D721Med (cell line): ENCODE measurements at regions not wholly inside any gene's neighbourhood (a gene's known extent, or its start where the extent isn't known, plus 50 kb on each side); places are given as distances from the start of the nearest gene placed in this dataset.

Experiments
- DNase-seq: peaks from one replicate; pipeline ENCODE4 v3.0.0; 2011; ENCODE audit warnings: low spot score; ENCODE audit not compliant: insufficient read length
- FAIRE-seq: peaks from 2 replicates; lab custom pipeline; 2011; peaks lifted over from hg19 to GRCh38; lab: Jason Lieb, UNC
- TF ChIP-seq, protein P1 (sequence below): IDR thresholded peaks from 2 replicates; pipeline ENCODE4 v1.5.1; 2012; ENCODE audit warnings: mild to moderate bottlenecking, control low read depth; ENCODE audit not compliant: insufficient read depth; ENCODE audit errors: missing control alignments

- no peak for FAIRE-seq
Observed at GRCh38 chr13:22135446-22135845, 464.6 kb downstream of the FGF9 start.

DNA sequence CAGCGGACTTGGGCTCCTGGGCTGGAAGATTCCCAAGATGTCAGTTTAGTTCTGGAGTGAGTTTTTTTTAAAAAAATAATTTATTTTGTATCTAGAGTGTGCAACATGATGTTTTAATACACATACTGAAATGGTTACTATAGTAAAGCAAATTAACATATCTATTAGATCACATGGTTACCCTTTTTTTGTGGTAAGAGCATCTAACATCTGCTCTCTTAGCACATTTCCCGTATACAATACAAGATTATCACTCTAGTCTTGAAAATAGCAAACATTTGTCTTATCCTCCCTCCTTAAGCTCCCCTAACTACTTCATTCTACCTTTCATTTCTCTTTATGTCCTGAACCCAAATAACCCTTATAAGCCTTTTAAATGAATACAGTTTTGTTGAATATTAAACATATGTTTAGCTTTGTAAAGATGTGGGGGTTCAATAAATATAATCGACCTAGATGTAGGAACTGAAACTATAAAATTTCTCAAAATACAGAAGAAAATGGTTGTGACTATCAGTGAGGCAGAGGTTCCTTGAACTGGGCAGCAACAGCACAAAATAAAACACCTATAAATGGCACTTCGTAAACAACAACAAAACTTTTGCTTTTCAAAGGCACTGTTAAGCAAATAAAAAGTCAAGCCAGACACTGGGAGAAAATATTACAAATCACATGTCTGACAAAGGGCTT is 466.6 kb downstream of the FGF9 start:
- FAIRE-seq (no peak), DNase-seq (no peak)
- TF ChIP-seq, protein P1, sequence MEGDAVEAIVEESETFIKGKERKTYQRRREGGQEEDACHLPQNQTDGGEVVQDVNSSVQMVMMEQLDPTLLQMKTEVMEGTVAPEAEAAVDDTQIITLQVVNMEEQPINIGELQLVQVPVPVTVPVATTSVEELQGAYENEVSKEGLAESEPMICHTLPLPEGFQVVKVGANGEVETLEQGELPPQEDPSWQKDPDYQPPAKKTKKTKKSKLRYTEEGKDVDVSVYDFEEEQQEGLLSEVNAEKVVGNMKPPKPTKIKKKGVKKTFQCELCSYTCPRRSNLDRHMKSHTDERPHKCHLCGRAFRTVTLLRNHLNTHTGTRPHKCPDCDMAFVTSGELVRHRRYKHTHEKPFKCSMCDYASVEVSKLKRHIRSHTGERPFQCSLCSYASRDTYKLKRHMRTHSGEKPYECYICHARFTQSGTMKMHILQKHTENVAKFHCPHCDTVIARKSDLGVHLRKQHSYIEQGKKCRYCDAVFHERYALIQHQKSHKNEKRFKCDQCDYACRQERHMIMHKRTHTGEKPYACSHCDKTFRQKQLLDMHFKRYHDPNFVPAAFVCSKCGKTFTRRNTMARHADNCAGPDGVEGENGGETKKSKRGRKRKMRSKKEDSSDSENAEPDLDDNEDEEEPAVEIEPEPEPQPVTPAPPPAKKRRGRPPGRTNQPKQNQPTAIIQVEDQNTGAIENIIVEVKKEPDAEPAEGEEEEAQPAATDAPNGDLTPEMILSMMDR, result no peak

More at GRCh38 chr13:22135446-22135845, 464.6 kb downstream of the FGF9 start:
- TF ChIP-seq, protein P1, result no peak
- DNase-seq, result no peak

DNA sequence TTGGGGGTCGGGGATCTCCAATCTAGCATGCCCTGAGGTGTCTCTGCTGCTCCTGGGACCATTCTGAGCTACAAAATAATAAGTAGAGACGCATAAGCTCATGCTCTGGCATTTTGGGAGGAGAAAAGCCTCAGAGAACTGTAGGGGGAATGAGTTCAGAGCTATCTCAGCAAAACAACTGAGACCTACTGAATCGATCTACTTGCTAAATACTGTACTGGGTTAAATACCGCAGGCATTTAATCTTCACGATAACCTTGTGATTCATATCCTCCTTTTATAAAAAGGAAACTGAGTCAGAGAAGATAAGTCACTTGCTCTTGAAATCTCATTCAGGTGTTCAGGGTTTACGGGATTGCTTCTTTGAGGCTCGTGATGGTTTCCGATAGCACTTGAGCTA is 468.1 kb downstream of the FGF9 start:
- FAIRE-seq, result no peak
- DNase-seq, result no peak
- TF ChIP-seq, protein P1, result no peak

GRCh38 chr13:22141716-22142115 is 470.8 kb downstream of the FGF9 start:
- DNase-seq (no peak), FAIRE-seq (no peak)
- TF ChIP-seq, protein P1, result no peak

DNA sequence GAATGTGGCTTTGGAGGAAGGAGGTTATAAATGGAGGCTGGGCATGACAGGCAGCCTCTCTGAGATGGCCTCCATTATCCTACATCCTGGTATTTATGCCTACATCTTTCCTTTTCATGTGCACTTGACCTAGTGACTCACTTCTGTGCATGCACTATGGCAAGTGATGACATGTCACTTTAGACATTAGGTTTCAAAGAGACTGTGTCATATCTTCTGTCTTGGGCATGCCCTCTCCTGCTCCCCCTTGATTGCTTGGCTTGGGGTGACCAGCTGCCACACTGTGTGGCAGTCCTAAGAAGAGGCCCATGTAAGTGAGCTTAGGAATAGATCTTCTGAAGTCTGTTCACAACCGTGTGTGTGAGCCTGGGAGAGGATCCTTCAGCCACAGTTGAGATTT is 472.8 kb downstream of the FGF9 start:
- DNase-seq (no peak), FAIRE-seq (no peak)
- TF ChIP-seq, protein P1, result no peak

DNA sequence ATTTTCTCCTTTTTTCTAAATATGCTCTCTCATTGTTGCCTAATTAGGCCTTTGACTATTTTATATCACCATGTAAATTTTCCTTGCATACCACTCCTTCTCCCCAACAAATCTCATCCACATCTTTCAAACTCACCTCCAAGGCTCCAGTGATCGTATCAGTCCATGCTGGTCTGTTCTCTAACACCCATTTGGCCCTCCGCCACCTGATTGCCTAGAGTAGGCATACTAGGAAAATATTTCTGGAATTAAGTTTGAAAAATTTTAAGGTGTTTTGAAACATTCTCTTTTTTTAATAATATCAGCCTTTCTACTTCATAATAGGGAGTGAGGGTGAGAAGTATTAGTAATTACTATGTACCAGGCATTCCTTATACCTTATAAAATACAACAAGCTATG is 473.9 kb downstream of the FGF9 start:
- TF ChIP-seq, protein P1, result no peak
- FAIRE-seq, result no peak
- DNase-seq, result no peak

DNA sequence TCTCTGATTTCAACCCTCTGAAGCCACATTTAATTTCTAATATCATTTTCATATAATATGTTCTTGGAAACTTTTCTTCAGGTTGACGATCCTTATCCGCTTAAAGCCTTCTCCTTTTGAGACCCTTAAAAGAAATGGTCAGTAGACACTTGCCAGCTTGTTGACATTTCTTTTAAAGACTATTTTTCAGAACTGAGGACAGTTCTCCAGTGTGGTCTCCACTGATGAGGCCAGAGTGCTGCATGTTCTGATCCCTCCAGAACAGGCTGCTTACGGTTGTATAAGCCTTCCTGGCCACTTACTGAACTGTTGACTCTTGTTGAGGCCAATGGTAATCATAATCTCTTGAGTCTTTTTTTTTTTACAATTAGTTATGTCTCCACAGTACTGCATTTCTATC is 477.3 kb downstream of the FGF9 start:
- no peak for FAIRE-seq
- TF ChIP-seq, protein P1, result no peak

More for the DNA sequence above, 477.3 kb downstream of the FGF9 start:
- no peak for DNase-seq
